Activated CD8-positive, alpha-beta memory T cell treated with anti-CD3 and anti-CD28 coated beads for 48 hours (primary cell): ENCODE measurements at regions not wholly inside any gene's neighbourhood (a gene's known extent, or its start where the extent isn't known, plus 50 kb on each side); places are given as distances from the start of the nearest gene placed in this dataset.
"Not testable (repeated sequence)": the region's sequence is repeated elsewhere in the genome, so short reads cannot be mapped to it uniquely, and the experiment has no call there.

Experiments
- DNase-seq, 3 experiments: peaks; one replicate each; pipeline ENCODE4 v3.0.0-alpha.2; 2020; ENCODE audit warnings: low read depth in 2 of 3, low spot score in 2 of 3

- DNase-seq = no peak
Measured at GRCh38 chr13:22993148-22993547, 187.6 kb upstream of the SGCG start.

GRCh38 chr13:23003446-23003845 is 177.3 kb upstream of the SGCG start:
- no peak for DNase-seq

GRCh38 chr13:23007426-23007825 is 173.4 kb upstream of the SGCG start:
- DNase-seq = no peak

- DNase-seq = no peak
Measured at GRCh38 chr13:23018143-23018542, 162.6 kb upstream of the SGCG start.

- DNase-seq = no peak
Measured at GRCh38 chr13:23020246-23020843, 160.4 kb upstream of the SGCG start.

- no peak for DNase-seq
Measured at GRCh38 chr13:23021906-23022305, 158.9 kb upstream of the SGCG start.

- DNase-seq = no peak
Measured at GRCh38 chr13:23022704-23023103, 158.1 kb upstream of the SGCG start.

- no peak for DNase-seq
Measured at GRCh38 chr13:23025864-23026608, 154.7 kb upstream of the SGCG start.

GRCh38 chr13:23039266-23039935 is 141.4 kb upstream of the SGCG start:
- DNase-seq = no peak

- DNase-seq = no peak
Measured at GRCh38 chr13:23042181-23042580, 138.6 kb upstream of the SGCG start.

GRCh38 chr13:23044906-23045305 is 135.9 kb upstream of the SGCG start:
- no peak for DNase-seq

GRCh38 chr13:23050126-23050525 is 130.7 kb upstream of the SGCG start:
- DNase-seq = no peak

GRCh38 chr13:23053711-23054110 is 127.1 kb upstream of the SGCG start:
- not testable (repeated sequence) for DNase-seq

GRCh38 chr13:23059173-23059572 is 121.6 kb upstream of the SGCG start:
- no peak for DNase-seq

GRCh38 chr13:23060959-23061358 is 119.8 kb upstream of the SGCG start:
- no peak for DNase-seq

GRCh38 chr13:23067129-23067528 is 113.7 kb upstream of the SGCG start:
- no peak for DNase-seq

GRCh38 chr13:23069566-23069965 is 111.2 kb upstream of the SGCG start:
- DNase-seq = no peak

- DNase-seq = no peak
Measured at GRCh38 chr13:23074075-23074828, 106.5 kb upstream of the SGCG start.

- DNase-seq = no peak
Measured at GRCh38 chr13:23081220-23081619, 99.6 kb upstream of the SGCG start.

GRCh38 chr13:23081901-23082300 is 98.9 kb upstream of the SGCG start:
- DNase-seq = no peak

GRCh38 chr13:23086968-23087623 is 93.7 kb upstream of the SGCG start:
- DNase-seq = no peak
